ENCODE measurements at regions not wholly inside any gene's neighbourhood (a gene's known extent, or its start where the extent isn't known, plus 50 kb on each side); places are given as distances from the start of the nearest gene placed in this dataset.

GRCh38 chr11:19474211-19474610 is 233.5 kb upstream of the E2F8 start:
- Mint-ChIP-seq H3K4me1 (ENCODE audit: low read depth in 2 of 2) (no peaks in the 10 kb centered on the region), H3K27ac (no peak overlapping the region), H3K4me3 (no peak overlapping the region), H3K36me3 (ENCODE audit: insufficient read depth) (peaks cover 2% of the 10 kb centered on the region), H3K9me3 (no peaks in the 10 kb centered on the region), H3K27me3 (peaks cover 20 to 65% of the 10 kb centered on the region in 2 donors)
- DNase-seq (no peak), ATAC-seq (replicated peaks) (no peak)

- DNase-seq, result no peak
- no peak for ATAC-seq (replicated peaks)
- peaks cover 10 to 52% of the 10 kb centered on the region in 2 donors for H3K27me3 Mint-ChIP-seq
These were observed 231.9 kb upstream of the E2F8 start for GRCh38 chr11:19472679-19473078.

GRCh38 chr11:19467904-19468303 is 227.2 kb upstream of the E2F8 start:
- H3K9me3 Mint-ChIP-seq, result no peaks in the 10 kb centered on the region
- peaks cover 6 to 45% of the 10 kb centered on the region in 2 donors for H3K27me3 Mint-ChIP-seq
- DNase-seq (no peak), ATAC-seq (replicated peaks) (no peak)
- no peaks in the 10 kb centered on the region for H3K36me3 Mint-ChIP-seq (ENCODE audit: insufficient read depth)
- H3K4me1 Mint-ChIP-seq (ENCODE audit: low read depth in 2 of 2), result no peaks in the 10 kb centered on the region
- H3K27ac Mint-ChIP-seq, result no peak overlapping the region
- no peak overlapping the region for H3K4me3 Mint-ChIP-seq

More at GRCh38 chr11:19472679-19473078, 231.9 kb upstream of the E2F8 start:
- H3K4me3 Mint-ChIP-seq, result no peak overlapping the region
- H3K27ac Mint-ChIP-seq, result no peak overlapping the region
- no peaks in the 10 kb centered on the region for H3K36me3 Mint-ChIP-seq (ENCODE audit: insufficient read depth)
- no peaks in the 10 kb centered on the region for H3K4me1 Mint-ChIP-seq (ENCODE audit: low read depth in 2 of 2)
- no peaks in the 10 kb centered on the region for H3K9me3 Mint-ChIP-seq

GRCh38 chr11:19466314-19466713 is 225.6 kb upstream of the E2F8 start:
- no peaks in the 10 kb centered on the region for H3K36me3 Mint-ChIP-seq (ENCODE audit: insufficient read depth)
- H3K27ac Mint-ChIP-seq, result no peak overlapping the region
- DNase-seq, result no peak

GRCh38 chr11:19463976-19464375 is 223.2 kb upstream of the E2F8 start:
- no peaks in the 10 kb centered on the region for H3K4me1 Mint-ChIP-seq (ENCODE audit: low read depth in 2 of 2)
- H3K36me3 Mint-ChIP-seq (ENCODE audit: insufficient read depth), result no peaks in the 10 kb centered on the region
- DNase-seq, result no peak
- H3K27ac Mint-ChIP-seq, result no peak overlapping the region
- H3K27me3 Mint-ChIP-seq, result peaks cover 6 to 18% of the 10 kb centered on the region in 2 donors
- no peak for ATAC-seq (replicated peaks)
- no peak overlapping the region for H3K4me3 Mint-ChIP-seq
- no peaks in the 10 kb centered on the region for H3K9me3 Mint-ChIP-seq

More at GRCh38 chr11:19466314-19466713, 225.6 kb upstream of the E2F8 start:
- H3K9me3 Mint-ChIP-seq, result no peaks in the 10 kb centered on the region
- no peak for ATAC-seq (replicated peaks)
- peaks cover 6 to 31% of the 10 kb centered on the region in 2 donors for H3K27me3 Mint-ChIP-seq
- H3K4me1 Mint-ChIP-seq (ENCODE audit: low read depth in 2 of 2), result no peaks in the 10 kb centered on the region
- no peak overlapping the region for H3K4me3 Mint-ChIP-seq

- H3K4me1 Mint-ChIP-seq (ENCODE audit: low read depth in 2 of 2), result no peaks in the 10 kb centered on the region
- DNase-seq, result no peak
- H3K4me3 Mint-ChIP-seq, result no peak overlapping the region
- H3K27ac Mint-ChIP-seq, result no peak overlapping the region
- no peaks in the 10 kb centered on the region for H3K36me3 Mint-ChIP-seq (ENCODE audit: insufficient read depth)
- peaks cover 8 to 26% of the 10 kb centered on the region in 2 donors for H3K27me3 Mint-ChIP-seq
- no peaks in the 10 kb centered on the region for H3K9me3 Mint-ChIP-seq
- no peak for ATAC-seq (replicated peaks)
These were observed 220.1 kb upstream of the E2F8 start for GRCh38 chr11:19460718-19461405.

GRCh38 chr11:19459240-19459639 is 218.5 kb upstream of the E2F8 start:
- DNase-seq (no peak), ATAC-seq (replicated peaks) (no peak)
- Mint-ChIP-seq H3K27me3 (peaks cover 8 to 26% of the 10 kb centered on the region in 2 donors), H3K4me1 (ENCODE audit: low read depth in 2 of 2) (no peaks in the 10 kb centered on the region), H3K27ac (no peak overlapping the region), H3K9me3 (no peaks in the 10 kb centered on the region), H3K36me3 (ENCODE audit: insufficient read depth) (no peaks in the 10 kb centered on the region), H3K4me3 (no peak overlapping the region)

- Mint-ChIP-seq H3K36me3 (ENCODE audit: insufficient read depth) (no peaks in the 10 kb centered on the region), H3K27me3 (peaks cover 8 to 23% of the 10 kb centered on the region in 2 donors), H3K4me3 (no peak overlapping the region), H3K4me1 (ENCODE audit: low read depth in 2 of 2) (no peaks in the 10 kb centered on the region), H3K9me3 (no peaks in the 10 kb centered on the region), H3K27ac (no peak overlapping the region)
- DNase-seq, result no peak
- ATAC-seq (replicated peaks), result no peak
These were observed 218.0 kb upstream of the E2F8 start for GRCh38 chr11:19458721-19459120.

- Mint-ChIP-seq H3K27me3 (peaks cover 8 to 18% of the 10 kb centered on the region in 2 donors), H3K36me3 (ENCODE audit: insufficient read depth) (no peaks in the 10 kb centered on the region), H3K4me3 (no peak overlapping the region), H3K9me3 (no peaks in the 10 kb centered on the region), H3K4me1 (ENCODE audit: low read depth in 2 of 2) (no peaks in the 10 kb centered on the region), H3K27ac (no peak overlapping the region)
- no peak for DNase-seq
- ATAC-seq (replicated peaks), result no peak
These were observed 217.5 kb upstream of the E2F8 start for GRCh38 chr11:19458231-19458630.

- no peak overlapping the region for H3K4me3 Mint-ChIP-seq
- no peak overlapping the region for H3K27ac Mint-ChIP-seq
- DNase-seq (no peak), ATAC-seq (replicated peaks) (no peak)
- H3K27me3 Mint-ChIP-seq, result peaks cover 17 to 27% of the 10 kb centered on the region in 2 donors
- no peaks in the 10 kb centered on the region for H3K4me1 Mint-ChIP-seq (ENCODE audit: low read depth in 2 of 2)
- no peaks in the 10 kb centered on the region for H3K36me3 Mint-ChIP-seq (ENCODE audit: insufficient read depth)
- no peaks in the 10 kb centered on the region for H3K9me3 Mint-ChIP-seq
These were observed 215.0 kb upstream of the E2F8 start for GRCh38 chr11:19455731-19456130.

GRCh38 chr11:19453651-19454257 is 213.0 kb upstream of the E2F8 start:
- no peak overlapping the region for H3K4me3 Mint-ChIP-seq
- H3K4me1 Mint-ChIP-seq (ENCODE audit: low read depth in 2 of 2), result no peaks in the 10 kb centered on the region
- no peak for DNase-seq
- peaks cover 22 to 27% of the 10 kb centered on the region in 2 donors for H3K27me3 Mint-ChIP-seq
- ATAC-seq (replicated peaks), result no peak
- H3K36me3 Mint-ChIP-seq (ENCODE audit: insufficient read depth), result no peaks in the 10 kb centered on the region
- H3K27ac Mint-ChIP-seq, result no peak overlapping the region
- H3K9me3 Mint-ChIP-seq, result no peaks in the 10 kb centered on the region

- Mint-ChIP-seq H3K4me1 (ENCODE audit: low read depth in 2 of 2) (no peaks in the 10 kb centered on the region), H3K9me3 (no peaks in the 10 kb centered on the region), H3K36me3 (ENCODE audit: insufficient read depth) (no peaks in the 10 kb centered on the region), H3K27me3 (peaks cover 14 to 17% of the 10 kb centered on the region in 2 donors), H3K27ac (no peak overlapping the region), H3K4me3 (no peak overlapping the region)
- DNase-seq, result no peak
- no peak for ATAC-seq (replicated peaks)
These were observed 210.9 kb upstream of the E2F8 start for GRCh38 chr11:19451609-19452008.

- DNase-seq (no peak), ATAC-seq (replicated peaks) (no peak)
- Mint-ChIP-seq H3K4me3 (no peak overlapping the region), H3K27me3 (peaks cover 14 to 17% of the 10 kb centered on the region in 2 donors), H3K36me3 (ENCODE audit: insufficient read depth) (no peaks in the 10 kb centered on the region), H3K4me1 (ENCODE audit: low read depth in 2 of 2) (no peaks in the 10 kb centered on the region), H3K27ac (no peak overlapping the region), H3K9me3 (no peaks in the 10 kb centered on the region)
These were observed 209.5 kb upstream of the E2F8 start for GRCh38 chr11:19450282-19450681.

GRCh38 chr11:19448651-19449050 is 207.9 kb upstream of the E2F8 start:
- H3K27me3 Mint-ChIP-seq, result peaks cover 17 to 20% of the 10 kb centered on the region in 2 donors
- no peak overlapping the region for H3K4me3 Mint-ChIP-seq
- no peak for DNase-seq
- no peak for ATAC-seq (replicated peaks)
- H3K4me1 Mint-ChIP-seq (ENCODE audit: low read depth in 2 of 2), result no peaks in the 10 kb centered on the region
- H3K9me3 Mint-ChIP-seq, result no peaks in the 10 kb centered on the region
- no peak overlapping the region for H3K27ac Mint-ChIP-seq
- no peaks in the 10 kb centered on the region for H3K36me3 Mint-ChIP-seq (ENCODE audit: insufficient read depth)

All from effector memory CD8-positive, alpha-beta T cell (primary cell).